Ascending aorta (tissue), 2 donors: ENCODE measurements at regions not wholly inside any gene's neighbourhood (a gene's known extent, or its start where the extent isn't known, plus 50 kb on each side); places are given as distances from the start of the nearest gene placed in this dataset.

Experiments used
- DNase-seq, 2 donors: peaks; one replicate each; pipeline ENCODE4 v3.0.0-alpha.2; 2019; ENCODE audit warnings: low spot score in 2 of 2
- H3K27ac ChIP-seq, 2 donors: fragments of 200-600 bp; sonication (generic); one replicate each; pipeline ENCODE4 v1.5.1; 2016 to 2017; ENCODE audit warnings: mild to moderate bottlenecking in 1 of 2
- H3K27me3 ChIP-seq: fragments of 200-600 bp; sonication (generic); one replicate; pipeline ENCODE4 v1.5.1; 2017
- H3K36me3 ChIP-seq, 2 donors: fragments of 200-600 bp; sonication (generic); one replicate each; pipeline ENCODE4 v1.5.1; 2016
- H3K4me1 ChIP-seq, 2 donors: fragments of 200-600 bp; sonication (generic); one replicate each; pipeline ENCODE4 v1.5.1; 2016 to 2017; ENCODE audit warnings: mild to moderate bottlenecking in 1 of 2
- H3K4me3 ChIP-seq, 2 donors: fragments of 200-600 bp; sonication (generic); one replicate each; pipeline ENCODE4 v1.5.1; 2016 to 2017; ENCODE audit warnings: mild to moderate bottlenecking in 1 of 2
- H3K9me3 ChIP-seq, 2 donors: fragments of 200-600 bp; sonication (generic); one replicate each; pipeline ENCODE4 v1.5.1; 2016
- intact Hi-C: fragments of 100-400 bp; cut with DNase I; formaldehyde crosslinking; loops from one replicate; pipeline ENCODE4 v1.15.1; 2023
- TF ChIP-seq, protein P1 (sequence below), 3 experiments: fragments of 200-600 bp in 2 of 3; fragments of 450-650 bp in 1 of 3; sonication (generic) in 2 of 3; IDR thresholded peaks; one replicate each; pipeline ENCODE4 v1.5.1; 2016 to 2019; ENCODE audit warnings: antibody characterized with exemption in 3 of 3, mild to moderate bottlenecking in 1 of 3, moderate library complexity in 1 of 3

DNA sequence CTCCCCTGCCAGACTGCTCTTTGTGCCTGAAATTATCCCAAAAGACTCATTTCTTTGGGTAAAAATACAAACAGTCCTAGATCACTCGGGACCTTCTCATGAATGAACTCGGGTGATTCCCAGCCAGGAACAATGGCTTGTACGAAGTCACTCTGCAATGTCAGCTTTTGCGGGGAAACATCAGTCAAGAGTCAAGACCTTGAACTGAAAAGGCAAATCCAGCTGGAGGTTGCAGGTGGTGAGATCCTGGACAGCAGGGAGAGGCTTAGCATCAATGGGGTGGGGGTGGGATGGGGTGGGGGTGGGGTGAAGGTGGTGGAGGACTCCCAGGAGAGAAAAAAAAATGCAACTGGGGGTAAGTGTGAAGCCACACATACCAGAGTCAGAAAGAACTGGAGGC, 115.0 kb upstream of the SLC25A33 start:
- intact Hi-C loops: no loop called here
- Histone ChIP-seq H3K36me3 (no peaks in the 10 kb centered on the region), H3K4me3 (no peak overlapping the region), H3K9me3 (no peaks in the 10 kb centered on the region), H3K27ac (peak overlapping the region in 1 of 2 donors; percentile 65), H3K27me3 (no peaks in the 10 kb centered on the region), H3K4me1 (peaks cover 5 to 6% of the 10 kb centered on the region in 2 donors)
- no peak for DNase-seq
- TF ChIP-seq, protein P1, sequence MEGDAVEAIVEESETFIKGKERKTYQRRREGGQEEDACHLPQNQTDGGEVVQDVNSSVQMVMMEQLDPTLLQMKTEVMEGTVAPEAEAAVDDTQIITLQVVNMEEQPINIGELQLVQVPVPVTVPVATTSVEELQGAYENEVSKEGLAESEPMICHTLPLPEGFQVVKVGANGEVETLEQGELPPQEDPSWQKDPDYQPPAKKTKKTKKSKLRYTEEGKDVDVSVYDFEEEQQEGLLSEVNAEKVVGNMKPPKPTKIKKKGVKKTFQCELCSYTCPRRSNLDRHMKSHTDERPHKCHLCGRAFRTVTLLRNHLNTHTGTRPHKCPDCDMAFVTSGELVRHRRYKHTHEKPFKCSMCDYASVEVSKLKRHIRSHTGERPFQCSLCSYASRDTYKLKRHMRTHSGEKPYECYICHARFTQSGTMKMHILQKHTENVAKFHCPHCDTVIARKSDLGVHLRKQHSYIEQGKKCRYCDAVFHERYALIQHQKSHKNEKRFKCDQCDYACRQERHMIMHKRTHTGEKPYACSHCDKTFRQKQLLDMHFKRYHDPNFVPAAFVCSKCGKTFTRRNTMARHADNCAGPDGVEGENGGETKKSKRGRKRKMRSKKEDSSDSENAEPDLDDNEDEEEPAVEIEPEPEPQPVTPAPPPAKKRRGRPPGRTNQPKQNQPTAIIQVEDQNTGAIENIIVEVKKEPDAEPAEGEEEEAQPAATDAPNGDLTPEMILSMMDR (IDR thresholded peaks at IDR 0.05): no peak

GRCh38 chr1:9425859-9426258, 113.4 kb upstream of the SLC25A33 start:
- Histone ChIP-seq H3K9me3 (no peaks in the 10 kb centered on the region), H3K36me3 (no peaks in the 10 kb centered on the region), H3K4me3 (no peak overlapping the region), H3K27me3 (no peaks in the 10 kb centered on the region), H3K4me1 (peaks cover 6 to 10% of the 10 kb centered on the region in 2 donors), H3K27ac (no peak overlapping the region)
- intact Hi-C loops: no loop called here
- DNase-seq: no peak
- TF ChIP-seq, protein P1 (IDR thresholded peaks at IDR 0.05): no peak

DNA sequence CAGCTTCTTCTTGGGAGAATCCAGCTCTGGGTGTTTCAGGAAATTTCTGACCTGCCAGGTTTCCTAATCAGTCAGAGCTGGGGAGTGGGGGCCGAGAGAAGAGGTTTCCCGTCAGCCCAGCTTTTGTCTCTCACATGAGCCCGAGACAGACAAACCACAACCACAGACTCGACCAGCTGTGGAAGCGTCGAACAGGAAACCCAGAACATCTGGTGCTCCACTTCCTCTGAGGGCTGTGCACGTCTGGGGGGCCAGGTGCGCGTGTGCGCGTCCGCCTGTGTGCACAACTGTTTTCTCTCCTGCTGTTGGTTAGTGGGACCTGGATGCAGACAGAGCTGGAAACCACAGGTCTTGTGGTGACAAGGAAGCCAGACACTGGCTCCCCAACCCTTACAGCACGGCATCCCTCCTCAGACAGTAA, 113.0 kb upstream of the SLC25A33 start:
- H3K4me1 ChIP-seq: peaks cover 6 to 10% of the 10 kb centered on the region in 2 donors
- intact Hi-C loops: no loop called here
- no peaks in the 10 kb centered on the region for H3K36me3 ChIP-seq
- no peaks in the 10 kb centered on the region for H3K9me3 ChIP-seq
- no peak overlapping the region for H3K27ac ChIP-seq
- H3K4me3 ChIP-seq: no peak overlapping the region
- no peaks in the 10 kb centered on the region for H3K27me3 ChIP-seq
- no peak for DNase-seq
- TF ChIP-seq, protein P1 (IDR thresholded peaks at IDR 0.05): no peak

DNA sequence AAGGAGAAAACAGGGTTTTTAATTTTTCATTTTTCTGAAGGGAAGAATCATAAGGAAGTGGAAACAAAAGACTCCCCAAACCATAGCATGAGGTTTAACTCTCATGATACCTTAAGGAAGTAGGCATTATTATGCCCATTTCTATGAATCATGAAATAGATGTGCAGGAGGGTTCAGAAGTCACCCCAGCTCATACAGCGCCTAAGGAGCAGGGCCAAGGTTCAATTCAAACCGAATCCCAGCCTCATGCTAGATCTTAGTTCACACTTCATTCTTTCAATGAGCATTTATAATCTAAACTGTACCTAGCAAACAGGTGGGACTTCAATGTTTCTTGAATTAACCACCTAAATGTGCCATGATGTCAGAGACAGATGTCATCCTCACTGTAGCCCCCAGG, 111.9 kb upstream of the SLC25A33 start:
- TF ChIP-seq, protein P1 (IDR thresholded peaks at IDR 0.05): no peak
- no peak for DNase-seq
- no peaks in the 10 kb centered on the region for H3K9me3 ChIP-seq
- no peak overlapping the region for H3K27ac ChIP-seq
- H3K4me3 ChIP-seq: no peak overlapping the region
- H3K4me1 ChIP-seq: peaks cover 6 to 10% of the 10 kb centered on the region in 2 donors
- H3K36me3 ChIP-seq: no peaks in the 10 kb centered on the region
- intact Hi-C loops: no loop called here
- H3K27me3 ChIP-seq: no peaks in the 10 kb centered on the region

DNA sequence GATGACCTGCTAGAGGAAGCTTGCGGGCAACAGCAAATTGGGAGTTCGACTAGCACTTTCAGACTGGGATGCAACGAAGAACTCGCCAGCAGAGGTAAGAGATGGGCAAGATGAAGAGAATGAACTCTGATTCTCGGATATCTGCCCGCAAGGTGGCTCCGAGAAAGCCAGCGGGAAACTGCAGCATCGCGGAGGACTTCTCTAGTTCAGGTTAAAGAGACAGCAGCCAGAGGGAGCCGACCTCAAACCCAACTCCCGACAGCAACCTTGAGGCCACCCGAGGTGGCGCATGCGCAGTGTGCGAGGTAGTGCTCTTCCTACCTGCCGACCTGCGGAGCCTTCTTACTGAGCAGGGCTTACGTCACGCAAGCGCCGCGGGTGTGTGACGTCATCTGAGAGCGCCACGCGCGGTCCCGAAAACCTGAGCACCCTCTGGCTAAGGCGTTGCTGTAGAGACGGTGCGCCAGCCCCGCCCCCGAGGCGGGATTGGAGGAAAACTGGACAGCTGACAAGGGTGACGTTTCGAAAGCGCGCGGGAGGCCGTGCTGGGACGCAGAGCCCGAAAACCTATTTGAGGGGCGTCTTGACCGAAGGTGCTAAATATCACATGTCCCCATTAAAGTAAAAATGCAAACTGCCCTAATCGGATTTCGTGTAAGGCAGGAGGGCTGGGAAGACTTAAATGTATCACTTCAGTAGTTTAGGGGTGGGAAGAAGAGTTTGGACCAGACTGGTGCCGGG, 110.5 kb upstream of the SLC25A33 start:
- TF ChIP-seq, protein P1 (IDR thresholded peaks at IDR 0.05): peak in 1 of 3 experiments; percentile 8
- H3K27ac ChIP-seq: peak overlapping the region; percentile 85 to 86

More for the DNA sequence above, 110.5 kb upstream of the SLC25A33 start:
- H3K9me3 ChIP-seq: no peaks in the 10 kb centered on the region
- no peaks in the 10 kb centered on the region for H3K36me3 ChIP-seq
- intact Hi-C loops: loop anchor here (1.0 to 2.0 kb wide), 2 partner anchors 13 to 14 kb away; no protein-coding TSS in a partner anchor
- peaks cover 5 to 10% of the 10 kb centered on the region in 2 donors for H3K4me1 ChIP-seq
- H3K4me3 ChIP-seq: peak overlapping the region; percentile 49 to 65
- DNase-seq: peak; percentile 99 to 100
- H3K27me3 ChIP-seq: no peaks in the 10 kb centered on the region
